ENCODE measurements at regions not wholly inside any gene's neighbourhood (a gene's known extent, or its start where the extent isn't known, plus 50 kb on each side); places are given as distances from the start of the nearest gene placed in this dataset.
"Not testable (repeated sequence)": the region's sequence is repeated elsewhere in the genome, so short reads cannot be mapped to it uniquely, and the experiment has no call there.

DNA sequence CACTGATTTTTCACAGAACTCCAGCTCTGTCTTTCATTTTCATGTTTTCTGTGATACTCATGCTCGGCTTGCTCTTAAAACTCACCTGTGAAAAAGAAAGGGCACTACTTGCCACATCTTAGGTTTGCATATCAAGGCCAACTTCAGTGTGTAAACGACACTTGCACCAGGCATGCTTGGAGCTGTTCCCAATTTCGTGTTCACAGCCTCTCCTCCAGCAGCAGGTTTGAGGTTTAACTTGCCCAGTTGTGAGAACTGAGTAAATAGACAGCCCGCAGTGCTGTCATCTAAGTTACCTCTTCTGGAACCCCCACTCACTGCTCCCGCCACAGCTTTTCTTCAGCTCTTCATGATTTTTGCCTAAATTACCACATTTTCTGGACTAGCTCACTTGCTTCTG lies 172.2 kb downstream of the SPDYE17 start:
- TF ChIP-seq, protein P1, sequence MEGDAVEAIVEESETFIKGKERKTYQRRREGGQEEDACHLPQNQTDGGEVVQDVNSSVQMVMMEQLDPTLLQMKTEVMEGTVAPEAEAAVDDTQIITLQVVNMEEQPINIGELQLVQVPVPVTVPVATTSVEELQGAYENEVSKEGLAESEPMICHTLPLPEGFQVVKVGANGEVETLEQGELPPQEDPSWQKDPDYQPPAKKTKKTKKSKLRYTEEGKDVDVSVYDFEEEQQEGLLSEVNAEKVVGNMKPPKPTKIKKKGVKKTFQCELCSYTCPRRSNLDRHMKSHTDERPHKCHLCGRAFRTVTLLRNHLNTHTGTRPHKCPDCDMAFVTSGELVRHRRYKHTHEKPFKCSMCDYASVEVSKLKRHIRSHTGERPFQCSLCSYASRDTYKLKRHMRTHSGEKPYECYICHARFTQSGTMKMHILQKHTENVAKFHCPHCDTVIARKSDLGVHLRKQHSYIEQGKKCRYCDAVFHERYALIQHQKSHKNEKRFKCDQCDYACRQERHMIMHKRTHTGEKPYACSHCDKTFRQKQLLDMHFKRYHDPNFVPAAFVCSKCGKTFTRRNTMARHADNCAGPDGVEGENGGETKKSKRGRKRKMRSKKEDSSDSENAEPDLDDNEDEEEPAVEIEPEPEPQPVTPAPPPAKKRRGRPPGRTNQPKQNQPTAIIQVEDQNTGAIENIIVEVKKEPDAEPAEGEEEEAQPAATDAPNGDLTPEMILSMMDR (IDR thresholded peaks at IDR 0.05; ENCODE audit: low read depth, low read length): not testable (repeated sequence)
- not testable (repeated sequence) for TF ChIP-seq EZH2phosphoT487 (IDR thresholded peaks at IDR 0.05; ENCODE audit: low read depth)
